Esophagus muscularis mucosa (tissue), 4 donors: ENCODE measurements at regions not wholly inside any gene's neighbourhood (a gene's known extent, or its start where the extent isn't known, plus 50 kb on each side); places are given as distances from the start of the nearest gene placed in this dataset.
"Not testable (repeated sequence)": the region's sequence is repeated elsewhere in the genome, so short reads cannot be mapped to it uniquely, and the experiment has no call there.

Experiments used
- DNase-seq: peaks from one replicate; pipeline ENCODE4 v3.0.0-alpha.2; 2017; ENCODE audit errors: extremely low spot score
- H3K27ac ChIP-seq, 4 donors: fragments of 200-600 bp; sonication (generic); replicated peaks in 1 of 4; 1 replicate in 3 of 4; 2 replicates in 1 of 4; pipeline ENCODE4 v1.5.1; 2016 to 2019; ENCODE audit warnings: mild to moderate bottlenecking in 1 of 4
- H3K27me3 ChIP-seq, 4 donors: fragments of 200-600 bp; sonication (generic); one replicate each; pipeline versions ENCODE4 v1.5.1 to v1.6.0; 2016 to 2019
- H3K36me3 ChIP-seq, 4 donors: fragments of 200-600 bp; sonication (generic); one replicate each; pipeline ENCODE4 v1.5.1; 2016 to 2019
- H3K4me1 ChIP-seq, 4 donors: fragments of 200-600 bp; sonication (generic); one replicate each; pipeline ENCODE4 v1.5.1; 2016 to 2019
- H3K4me3 ChIP-seq, 4 donors: fragments of 200-600 bp; sonication (generic); 1 replicate in 2 of 4; 2 replicates in 2 of 4; pipeline ENCODE4 v1.5.1; 2016 to 2019; ENCODE audit warnings: mild to moderate bottlenecking in 4 of 4, moderate library complexity in 1 of 4
- H3K9me3 ChIP-seq, 4 donors: fragments of 200-600 bp; sonication (generic); 1 replicate in 3 of 4; 2 replicates in 1 of 4; pipeline ENCODE4 v1.5.1; 2016 to 2019
- CTCF ChIP-seq, 3 experiments: fragments of 200-600 bp in 2 of 3; fragments of 450-650 bp in 1 of 3; sonication (generic) in 2 of 3; IDR thresholded peaks; one replicate each; pipeline ENCODE4 v1.5.1; 2017 to 2019; ENCODE audit warnings: antibody characterized with exemption in 3 of 3, mild to moderate bottlenecking in 2 of 3, moderate library complexity in 1 of 3
- EP300 ChIP-seq: sonication (generic); formaldehyde crosslinking; IDR thresholded peaks from one replicate; pipeline ENCODE4 v1.6.1; 2017; ENCODE audit warnings: antibody characterized with exemption
- POLR2A ChIP-seq: fragments of 450-650 bp; IDR thresholded peaks from one replicate; pipeline ENCODE4 v1.6.1; 2017; ENCODE audit warnings: antibody characterized with exemption, moderate library complexity, mild to moderate bottlenecking, low read depth
- POLR2AphosphoS5 ChIP-seq, 2 donors: sonication (generic); formaldehyde crosslinking; IDR thresholded peaks; one replicate each; pipeline ENCODE4 v1.6.1; 2017; ENCODE audit warnings: antibody characterized with exemption in 2 of 2
- WGBS: methylation state at CpG from one replicate; pipeline ENCODE4 v1.1.5; 2018; 5-methylcytosine and 5-hydroxymethylcytosine counted together
- intact Hi-C: fragments of 100-400 bp; cut with DNase I; formaldehyde crosslinking; loops from one replicate; pipeline ENCODE4 v1.15.1; 2023

GRCh38 chr4:133268205-133268604, 119.1 kb downstream of the PCDH10 start:
- TF ChIP-seq EP300 (no peak), POLR2A (no peak), CTCF (IDR thresholded peaks at IDR 0.05) (no peak), POLR2AphosphoS5 (IDR thresholded peaks at IDR 0.05) (no peak)
- Histone ChIP-seq H3K36me3 (no peaks in the 10 kb centered on the region), H3K27ac (no peak overlapping the region), H3K4me3 (no peak overlapping the region), H3K4me1 (no peaks in the 10 kb centered on the region), H3K27me3 (no peaks in the 10 kb centered on the region), H3K9me3 (no peaks in the 10 kb centered on the region)
- no peak for DNase-seq
- WGBS, result 90% methylated on average over 17 of the region's 17 CpGs
- intact Hi-C loops, result no loop called here

GRCh38 chr4:133267506-133267905, 118.4 kb downstream of the PCDH10 start:
- intact Hi-C loops, H3K36me3 ChIP-seq, H3K4me1 ChIP-seq, H3K4me3 ChIP-seq, H3K27ac ChIP-seq, H3K9me3 ChIP-seq, DNase-seq, H3K27me3 ChIP-seq: not testable (repeated sequence)
- WGBS, result 67% methylated on average over 7 of the region's 7 CpGs

GRCh38 chr4:133266966-133267365, 117.9 kb downstream of the PCDH10 start:
- not testable (repeated sequence) for DNase-seq

GRCh38 chr4:133264251-133264650, 115.2 kb downstream of the PCDH10 start:
- not testable (repeated sequence) for H3K27me3 ChIP-seq, DNase-seq

More at GRCh38 chr4:133266966-133267365, 117.9 kb downstream of the PCDH10 start:
- H3K4me1 ChIP-seq, H3K27me3 ChIP-seq, intact Hi-C loops, H3K27ac ChIP-seq, H3K4me3 ChIP-seq, H3K36me3 ChIP-seq, H3K9me3 ChIP-seq: not testable (repeated sequence)
- 94% methylated on average over 11 of the region's 11 CpGs for WGBS

GRCh38 chr4:133263104-133263503, 114.0 kb downstream of the PCDH10 start:
- Histone ChIP-seq H3K36me3 (no peaks in the 10 kb centered on the region), H3K4me3 (no peak overlapping the region), H3K27me3 (no peaks in the 10 kb centered on the region), H3K9me3 (no peaks in the 10 kb centered on the region), H3K4me1 (no peaks in the 10 kb centered on the region), H3K27ac (no peak overlapping the region)
- TF ChIP-seq POLR2A (no peak), EP300 (no peak), CTCF (IDR thresholded peaks at IDR 0.05) (no peak), POLR2AphosphoS5 (IDR thresholded peaks at IDR 0.05) (no peak)
- WGBS, result 62% methylated on average over 3 of the region's 3 CpGs
- no peak for DNase-seq
- intact Hi-C loops, result no loop called here

More at GRCh38 chr4:133264251-133264650, 115.2 kb downstream of the PCDH10 start:
- H3K4me3 ChIP-seq, H3K9me3 ChIP-seq, H3K4me1 ChIP-seq, H3K27ac ChIP-seq, H3K36me3 ChIP-seq, intact Hi-C loops: not testable (repeated sequence)
- WGBS, result 76% methylated on average over 3 of the region's 3 CpGs

- WGBS, result 92% methylated on average over 2 of the region's 2 CpGs
- Histone ChIP-seq H3K4me1 (no peaks in the 10 kb centered on the region), H3K9me3 (no peaks in the 10 kb centered on the region), H3K27ac (no peak overlapping the region), H3K27me3 (no peaks in the 10 kb centered on the region), H3K36me3 (no peaks in the 10 kb centered on the region), H3K4me3 (no peak overlapping the region)
- DNase-seq, result no peak
- TF ChIP-seq POLR2AphosphoS5 (IDR thresholded peaks at IDR 0.05), result no peak
- TF ChIP-seq EP300, result no peak
- no peak for TF ChIP-seq POLR2A
- TF ChIP-seq CTCF (IDR thresholded peaks at IDR 0.05), result no peak
- intact Hi-C loops, result no loop called here
These were observed 98.8 kb downstream of the PCDH10 start for GRCh38 chr4:133247861-133248260.
